ENCODE measurements at regions not wholly inside any gene's neighbourhood (a gene's known extent, or its start where the extent isn't known, plus 50 kb on each side); places are given as distances from the start of the nearest gene placed in this dataset.

DNA sequence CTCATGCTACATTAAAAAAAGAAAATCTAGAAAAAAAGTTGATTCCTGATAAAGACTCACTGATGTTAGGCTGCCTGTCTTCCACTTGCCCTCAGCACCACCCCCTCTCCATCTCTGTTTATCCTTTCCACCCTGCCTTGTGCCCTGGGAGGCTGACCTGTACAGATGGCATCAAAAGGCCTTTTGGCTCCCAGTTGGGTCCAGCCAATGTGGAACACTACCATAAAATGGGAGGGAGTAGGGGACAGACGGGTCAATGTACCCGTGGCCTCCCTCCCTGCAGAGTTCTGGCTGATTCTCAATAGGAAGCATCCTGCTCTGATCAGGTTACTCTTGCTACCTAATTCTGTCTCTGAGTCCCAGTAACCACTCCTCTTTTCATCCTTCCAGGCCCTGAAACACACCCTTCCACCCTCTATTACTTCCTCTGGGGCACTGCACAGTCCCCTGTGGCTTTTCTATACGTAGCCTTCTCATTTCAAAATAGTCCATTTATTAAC is 300.0 kb downstream of the HHIPL2 start:
- TF ChIP-seq EP300 (IDR thresholded peaks at IDR 0.05) = no peak
- TF ChIP-seq, protein P1, sequence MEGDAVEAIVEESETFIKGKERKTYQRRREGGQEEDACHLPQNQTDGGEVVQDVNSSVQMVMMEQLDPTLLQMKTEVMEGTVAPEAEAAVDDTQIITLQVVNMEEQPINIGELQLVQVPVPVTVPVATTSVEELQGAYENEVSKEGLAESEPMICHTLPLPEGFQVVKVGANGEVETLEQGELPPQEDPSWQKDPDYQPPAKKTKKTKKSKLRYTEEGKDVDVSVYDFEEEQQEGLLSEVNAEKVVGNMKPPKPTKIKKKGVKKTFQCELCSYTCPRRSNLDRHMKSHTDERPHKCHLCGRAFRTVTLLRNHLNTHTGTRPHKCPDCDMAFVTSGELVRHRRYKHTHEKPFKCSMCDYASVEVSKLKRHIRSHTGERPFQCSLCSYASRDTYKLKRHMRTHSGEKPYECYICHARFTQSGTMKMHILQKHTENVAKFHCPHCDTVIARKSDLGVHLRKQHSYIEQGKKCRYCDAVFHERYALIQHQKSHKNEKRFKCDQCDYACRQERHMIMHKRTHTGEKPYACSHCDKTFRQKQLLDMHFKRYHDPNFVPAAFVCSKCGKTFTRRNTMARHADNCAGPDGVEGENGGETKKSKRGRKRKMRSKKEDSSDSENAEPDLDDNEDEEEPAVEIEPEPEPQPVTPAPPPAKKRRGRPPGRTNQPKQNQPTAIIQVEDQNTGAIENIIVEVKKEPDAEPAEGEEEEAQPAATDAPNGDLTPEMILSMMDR (IDR thresholded peaks at IDR 0.05) = no peak
- no peak for TF ChIP-seq POLR2A (IDR thresholded peaks at IDR 0.05)
- no peak for TF ChIP-seq POLR2AphosphoS5 (IDR thresholded peaks at IDR 0.05)
- WGBS, 5 donors = 54 to 66% (median 59%) methylated on average over 3 of the region's 3 CpGs
- intact Hi-C loops (cut with DNase I; ENCODE audit: low total_unique reads) = no loop called here
- Histone ChIP-seq H3K4me1 (no peaks in the 10 kb centered on the region), H3K36me3 (no peaks in the 10 kb centered on the region), H3K4me3 (no peak overlapping the region), H3K27ac (no peak overlapping the region), H3K27me3 (no peaks in the 10 kb centered on the region), H3K9me3 (no peaks in the 10 kb centered on the region)
- DNase-seq = no peak

- Histone ChIP-seq H3K4me1 (no peaks in the 10 kb centered on the region), H3K4me3 (no peak overlapping the region), H3K27ac (no peak overlapping the region), H3K27me3 (no peaks in the 10 kb centered on the region), H3K36me3 (no peaks in the 10 kb centered on the region), H3K9me3 (no peaks in the 10 kb centered on the region)
- WGBS, 5 donors = 17 to 29% (median 22%) methylated on average over 1 of the region's 1 CpG
- intact Hi-C loops (cut with DNase I; ENCODE audit: low total_unique reads) = no loop called here
- TF ChIP-seq POLR2A (IDR thresholded peaks at IDR 0.05) = no peak
- TF ChIP-seq EP300 (IDR thresholded peaks at IDR 0.05) = no peak
- TF ChIP-seq, protein P1 (IDR thresholded peaks at IDR 0.05) = no peak
- TF ChIP-seq POLR2AphosphoS5 (IDR thresholded peaks at IDR 0.05) = no peak
- no peak for DNase-seq
Observed at GRCh38 chr1:222247081-222247480, 300.8 kb downstream of the HHIPL2 start.

DNA sequence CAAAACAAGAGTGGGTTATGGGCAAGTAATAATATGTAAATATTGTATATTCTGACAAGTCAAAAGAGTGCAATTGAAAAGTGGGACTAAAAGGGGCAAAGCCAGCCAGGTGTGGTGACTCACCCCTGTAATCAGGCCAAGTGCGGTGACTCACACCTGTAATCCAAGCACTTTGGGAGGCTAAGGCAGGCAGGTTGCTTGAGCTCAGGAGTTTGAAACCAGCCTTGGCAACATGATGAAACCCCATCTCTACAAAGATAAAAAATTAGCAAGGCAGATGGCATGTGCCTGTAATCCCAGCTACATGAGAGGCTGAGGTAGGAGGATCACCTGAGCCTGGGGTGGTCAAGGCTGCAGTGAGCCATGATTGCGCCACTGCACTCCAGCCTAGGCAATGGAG is 304.0 kb downstream of the HHIPL2 start:
- no peak for DNase-seq

DNA sequence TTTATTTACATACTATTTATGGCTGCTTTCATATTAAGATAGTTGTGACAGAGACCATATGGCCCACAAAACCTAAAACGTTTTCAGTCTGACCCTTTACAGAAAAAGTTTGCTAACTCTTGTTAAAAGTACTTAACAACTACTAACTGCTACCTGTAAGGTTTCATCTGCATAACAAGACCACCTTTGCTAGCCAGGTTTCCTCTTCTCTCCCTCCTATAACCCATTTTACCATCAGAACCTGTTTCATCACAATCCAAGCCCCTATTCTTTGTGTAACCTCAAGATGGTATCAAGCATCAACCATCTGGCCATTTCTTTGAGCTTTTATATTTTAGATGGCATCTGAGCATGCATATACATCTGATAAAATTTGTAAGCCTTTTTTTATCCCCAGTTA is 305.4 kb downstream of the HHIPL2 start:
- H3K9me3 ChIP-seq = no peaks in the 10 kb centered on the region
- WGBS, 5 donors = 21 to 53% (median 32%) methylated on average over 1 of the region's 1 CpG
- H3K4me1 ChIP-seq = no peaks in the 10 kb centered on the region
- TF ChIP-seq POLR2A (IDR thresholded peaks at IDR 0.05) (no peak), EP300 (IDR thresholded peaks at IDR 0.05) (no peak), POLR2AphosphoS5 (IDR thresholded peaks at IDR 0.05) (no peak)
- TF ChIP-seq, protein P1 (IDR thresholded peaks at IDR 0.05) = no peak
- no peak for DNase-seq
- no peak overlapping the region for H3K27ac ChIP-seq
- no peaks in the 10 kb centered on the region for H3K27me3 ChIP-seq
- H3K36me3 ChIP-seq = no peaks in the 10 kb centered on the region
- intact Hi-C loops (cut with DNase I; ENCODE audit: low total_unique reads) = no loop called here
- no peak overlapping the region for H3K4me3 ChIP-seq

More for the DNA sequence above, 304.0 kb downstream of the HHIPL2 start:
- Histone ChIP-seq H3K36me3 (no peaks in the 10 kb centered on the region), H3K9me3 (no peaks in the 10 kb centered on the region), H3K27ac (no peak overlapping the region), H3K27me3 (no peaks in the 10 kb centered on the region), H3K4me1 (no peaks in the 10 kb centered on the region), H3K4me3 (no peak overlapping the region)
- 48 to 86% (median 66%) methylated on average over 2 of the region's 2 CpGs for WGBS, 5 donors
- TF ChIP-seq POLR2A (IDR thresholded peaks at IDR 0.05) (no peak), POLR2AphosphoS5 (IDR thresholded peaks at IDR 0.05) (no peak), EP300 (IDR thresholded peaks at IDR 0.05) (no peak)
- TF ChIP-seq, protein P1 (IDR thresholded peaks at IDR 0.05) = no peak
- intact Hi-C loops (cut with DNase I; ENCODE audit: low total_unique reads) = no loop called here

Data from stomach (tissue), 8 donors.